Activated naive CD4-positive, alpha-beta T cell (primary cell): ENCODE measurements at regions not wholly inside any gene's neighbourhood (a gene's known extent, or its start where the extent isn't known, plus 50 kb on each side); places are given as distances from the start of the nearest gene placed in this dataset.

ENCODE experiments used
- DNase-seq, 4 experiments: peaks; one replicate each; lab custom pipeline; 2025; lab: John Stamatoyannopoulos, UW

DNA sequence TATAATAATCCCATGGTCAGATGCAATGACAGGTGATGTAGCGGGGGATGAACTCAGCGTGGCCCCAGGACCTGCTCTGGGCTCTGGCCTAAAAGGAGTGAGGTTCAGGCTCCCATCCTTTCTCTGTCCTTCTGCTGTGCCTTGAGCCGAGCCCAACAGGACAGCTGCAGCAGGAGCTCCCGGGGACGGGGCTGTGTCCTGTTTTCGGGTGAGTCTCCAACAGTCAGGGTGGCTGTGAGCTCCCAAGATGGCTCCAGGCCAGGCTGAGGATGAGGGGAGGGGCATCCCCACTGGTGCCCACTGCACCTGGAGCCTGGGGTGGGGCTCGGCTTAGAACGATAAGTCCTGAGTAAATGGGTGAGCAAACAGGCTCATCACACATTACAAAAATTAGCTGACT lies 1385.0 kb downstream of the BRD1 start:
- DNase-seq = no peak

DNA sequence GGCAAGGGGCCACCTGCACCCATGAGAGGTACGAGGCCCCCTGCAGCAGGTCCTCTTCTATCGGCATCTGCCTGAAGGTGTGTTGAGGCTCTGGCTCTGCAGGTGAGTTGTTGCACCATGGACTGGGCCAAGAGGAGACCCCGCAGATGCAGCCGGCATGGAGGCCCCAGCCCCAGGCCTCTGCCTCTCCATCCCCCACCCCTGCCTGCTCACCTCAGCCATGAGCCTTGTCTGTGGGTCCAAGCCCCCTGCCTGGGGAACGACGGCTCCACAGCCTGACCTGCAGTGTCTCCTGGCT lies 1386.2 kb downstream of the BRD1 start:
- DNase-seq = no peak

DNA sequence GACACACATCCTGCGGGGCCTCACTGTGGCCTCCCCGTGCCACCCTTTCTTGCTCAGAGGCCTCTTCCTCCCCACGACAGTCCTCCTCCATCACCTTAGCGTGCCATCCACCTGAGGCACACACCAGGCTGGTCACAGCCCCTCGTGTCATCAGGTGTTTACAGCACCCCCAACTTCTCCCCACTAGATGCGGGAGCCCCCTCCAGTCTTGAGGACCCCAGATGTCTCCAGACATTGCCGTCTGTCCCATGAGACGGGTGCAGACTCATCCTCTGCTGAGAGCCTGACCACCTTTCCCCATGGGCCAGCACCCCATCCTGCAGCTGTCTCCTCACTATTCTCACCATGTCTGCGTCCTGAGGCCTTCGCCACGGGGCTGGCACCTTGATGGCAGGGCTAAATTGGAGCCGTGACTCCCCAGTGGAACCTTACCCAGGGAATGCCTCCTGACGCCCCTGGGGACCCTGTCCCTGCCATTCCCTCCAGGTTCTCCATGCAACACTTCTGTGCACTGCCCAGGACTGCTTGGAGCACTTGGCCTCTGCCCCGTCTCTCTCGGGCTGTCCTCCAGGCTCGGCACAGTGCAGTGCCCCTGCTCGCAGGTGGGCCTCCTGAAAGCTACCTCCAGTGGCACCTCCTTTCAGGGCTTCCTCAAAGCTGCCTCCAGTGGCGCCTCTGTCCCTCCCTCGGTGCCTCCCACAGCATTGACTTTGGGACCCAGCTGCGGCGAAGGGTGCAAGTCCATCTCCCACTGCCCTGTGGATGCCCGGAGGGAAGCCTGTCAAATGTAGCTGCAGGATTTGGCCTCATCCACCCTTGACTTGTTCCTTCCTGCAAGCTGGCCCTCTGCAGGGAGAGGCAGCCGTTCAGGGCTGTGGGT lies 1386.8 kb downstream of the BRD1 start:
- no peak for DNase-seq

DNA sequence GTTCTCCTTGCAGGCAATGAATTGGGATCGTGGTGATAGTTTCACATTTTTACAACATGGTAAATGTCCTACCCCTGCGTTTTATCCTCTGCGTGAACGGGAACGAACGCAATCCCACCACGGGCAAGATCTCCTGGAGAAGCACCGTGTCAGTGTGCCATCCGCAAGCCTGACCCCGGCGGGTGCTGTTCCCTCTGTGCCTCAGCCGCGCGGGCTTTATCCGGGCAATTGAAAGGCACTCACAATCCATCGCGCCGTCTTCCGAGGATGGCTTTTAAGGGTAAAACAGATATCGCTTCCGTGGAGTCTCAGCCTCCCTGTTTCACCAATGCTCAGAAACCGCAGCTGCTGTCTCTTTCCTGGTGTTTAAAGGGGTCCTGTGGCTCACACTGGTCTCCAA lies 1387.5 kb downstream of the BRD1 start:
- DNase-seq = no peak

DNA sequence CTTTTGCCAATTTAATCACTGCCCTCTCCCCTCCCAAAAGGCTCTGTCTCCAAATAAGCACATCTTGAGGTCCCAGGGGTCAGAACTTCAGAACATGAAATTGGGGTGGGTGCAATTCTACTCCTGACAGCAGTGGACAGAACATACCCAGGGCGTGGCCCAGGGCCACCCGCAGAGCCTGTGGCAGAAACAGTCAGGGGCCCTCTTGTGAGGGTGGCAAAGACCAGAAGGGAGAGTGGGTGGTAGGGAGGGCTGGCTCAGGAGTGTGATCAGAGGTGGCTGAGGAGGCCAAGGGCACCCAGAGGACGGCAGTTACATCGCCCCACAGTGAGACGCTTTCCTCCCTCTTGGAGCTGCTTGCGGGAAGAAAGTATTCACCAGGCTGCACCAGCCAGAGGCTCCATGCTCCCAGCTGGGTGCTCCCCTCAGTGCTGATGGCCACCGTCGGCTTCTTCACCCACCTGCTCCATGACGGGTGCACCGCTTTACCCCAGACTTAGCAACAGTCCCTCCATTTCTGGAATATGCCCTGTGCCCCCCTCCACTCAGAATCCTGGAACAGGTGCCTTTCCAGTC lies 1388.0 kb downstream of the BRD1 start:
- no peak for DNase-seq

DNA sequence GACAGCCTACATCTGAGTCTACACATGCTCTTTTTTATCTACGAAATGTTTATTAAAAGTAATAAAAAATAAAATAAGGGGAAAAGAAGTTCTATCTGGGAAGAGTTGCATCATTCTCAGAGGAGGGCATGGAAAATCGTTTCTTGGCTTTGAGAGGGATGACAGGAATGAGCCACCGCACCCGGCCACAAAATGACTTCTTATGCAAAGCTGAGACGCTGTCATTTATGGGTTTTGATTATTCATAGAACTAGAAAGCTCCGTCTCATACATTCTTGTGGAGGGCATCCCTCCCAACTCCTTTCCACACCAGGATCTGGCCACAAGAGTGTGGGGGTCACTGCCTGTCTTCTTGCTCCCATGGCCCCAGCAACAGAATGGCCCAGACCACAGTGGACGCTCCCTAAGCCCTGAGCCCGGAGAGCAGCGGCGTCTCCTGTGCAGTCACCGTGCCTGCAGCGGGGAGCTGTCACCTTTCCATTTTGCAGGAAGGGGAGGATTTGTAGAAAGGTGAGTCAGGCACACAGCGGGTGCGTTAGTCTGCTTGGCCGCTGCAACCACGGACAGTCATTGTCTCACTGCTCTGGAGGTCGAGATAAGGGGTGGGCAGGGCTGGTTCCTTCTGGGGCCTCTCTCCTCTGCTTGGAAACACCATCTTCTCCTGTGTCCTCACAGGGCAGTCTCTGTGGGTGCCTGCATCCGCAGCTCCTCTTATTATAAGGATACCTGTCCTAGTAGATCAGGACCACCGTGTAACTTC lies 1388.7 kb downstream of the BRD1 start:
- DNase-seq = no peak

DNA sequence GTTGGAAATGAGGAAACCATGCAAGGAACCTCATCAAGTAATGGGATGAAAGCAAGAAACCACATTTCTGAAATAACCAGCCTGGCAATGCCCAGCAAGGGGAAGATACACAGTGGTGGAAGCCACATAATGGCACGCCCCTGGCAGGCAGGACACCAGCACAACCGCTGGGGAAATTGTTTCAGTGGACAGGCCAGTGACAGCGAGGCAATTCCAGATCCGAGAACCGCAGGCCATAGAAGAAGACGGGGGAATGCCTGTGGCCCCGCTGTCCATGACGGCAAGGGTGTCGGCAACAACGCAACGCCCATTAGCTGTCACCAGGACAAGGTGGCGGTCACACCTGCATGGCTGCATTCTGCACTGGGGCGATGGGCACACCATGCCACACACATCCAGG lies 1389.6 kb downstream of the BRD1 start:
- DNase-seq = no peak

DNA sequence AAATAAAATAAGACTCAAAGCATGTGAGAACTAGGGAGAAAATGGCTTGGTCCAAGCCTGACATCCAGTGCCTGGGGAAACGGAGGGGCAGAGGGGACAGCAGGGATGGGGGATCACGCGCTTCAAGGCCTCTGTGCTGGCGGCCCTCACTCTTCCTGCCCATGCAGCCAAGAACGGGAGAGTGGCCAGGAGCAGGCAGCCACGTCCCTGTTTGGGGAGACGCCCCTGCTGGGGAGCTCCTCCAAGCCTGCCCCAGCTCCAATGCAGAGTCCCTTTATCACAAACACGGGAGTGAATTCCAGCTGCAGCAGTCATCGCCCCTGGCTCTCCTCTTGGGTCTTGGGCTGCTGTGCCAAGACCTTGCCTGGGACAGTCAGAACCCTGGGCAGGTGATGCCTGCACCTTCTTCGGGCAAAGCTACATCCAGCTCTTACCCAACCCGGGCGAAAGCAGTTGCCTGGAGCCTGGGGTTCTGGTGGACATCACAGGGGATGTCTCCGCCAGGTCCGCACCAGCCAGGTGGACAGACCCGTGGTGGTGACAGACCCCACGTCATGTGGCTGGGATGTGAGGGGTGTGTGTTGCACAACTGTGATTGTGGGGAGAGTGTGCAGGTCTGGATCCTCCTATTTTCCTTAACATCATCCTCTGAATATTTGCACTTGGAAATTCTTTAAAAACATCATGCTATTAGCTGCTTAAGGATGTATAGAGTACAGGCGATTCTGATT lies 1391.3 kb downstream of the BRD1 start:
- DNase-seq = no peak

DNA sequence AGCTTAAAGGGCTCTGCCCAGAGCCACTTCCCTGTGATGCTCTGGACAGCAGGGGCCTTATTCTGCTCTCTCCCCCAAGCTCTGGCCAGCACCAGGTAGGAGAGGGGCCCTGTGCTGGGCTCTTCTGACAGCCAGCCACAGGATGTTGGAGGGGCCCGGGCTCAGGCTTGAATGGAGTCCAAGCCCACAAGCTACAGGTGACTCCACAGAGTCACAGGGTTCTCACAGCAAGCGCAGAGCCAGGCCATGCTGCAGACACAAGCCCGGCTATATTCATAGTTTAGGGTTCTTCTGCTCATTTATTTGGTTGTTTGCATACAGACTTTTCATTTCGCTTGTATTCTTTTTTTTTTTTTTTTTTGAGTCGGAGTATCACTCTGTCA lies 1392.8 kb downstream of the BRD1 start:
- DNase-seq = no peak

DNA sequence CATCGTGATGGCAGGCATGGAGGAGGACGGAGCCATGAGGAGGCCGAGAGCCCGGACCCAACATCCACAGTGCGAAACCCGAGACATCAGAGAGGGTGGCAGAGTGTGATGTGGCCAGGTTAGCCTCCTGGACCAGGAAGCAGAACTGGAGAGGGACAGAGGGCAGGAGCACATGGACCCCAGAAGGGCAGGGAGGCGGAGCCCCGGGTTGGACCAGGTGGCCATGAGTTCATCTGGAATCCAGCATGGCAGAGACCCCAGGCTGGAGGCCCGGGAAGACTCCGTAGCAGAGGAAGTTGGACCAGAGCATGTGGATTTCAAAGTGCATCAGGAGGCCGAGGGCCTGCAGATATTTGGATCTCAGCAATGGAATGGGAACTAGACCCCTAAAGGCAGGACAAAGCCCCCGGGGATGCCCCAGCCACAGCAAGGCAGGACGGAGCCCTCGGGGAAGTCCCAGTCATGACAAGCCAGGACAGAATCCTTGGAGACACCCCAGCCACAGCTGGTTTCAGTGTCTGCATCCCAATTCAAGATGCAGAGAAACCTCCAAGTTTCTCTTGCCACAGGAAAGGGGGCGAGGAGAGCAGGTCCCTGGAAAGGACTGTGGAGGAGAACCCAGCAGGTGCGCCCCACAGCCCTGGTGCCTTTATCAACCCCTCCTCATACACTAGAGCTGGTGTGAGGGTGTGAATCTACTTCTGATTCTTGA lies 1393.4 kb downstream of the BRD1 start:
- DNase-seq = no peak

DNA sequence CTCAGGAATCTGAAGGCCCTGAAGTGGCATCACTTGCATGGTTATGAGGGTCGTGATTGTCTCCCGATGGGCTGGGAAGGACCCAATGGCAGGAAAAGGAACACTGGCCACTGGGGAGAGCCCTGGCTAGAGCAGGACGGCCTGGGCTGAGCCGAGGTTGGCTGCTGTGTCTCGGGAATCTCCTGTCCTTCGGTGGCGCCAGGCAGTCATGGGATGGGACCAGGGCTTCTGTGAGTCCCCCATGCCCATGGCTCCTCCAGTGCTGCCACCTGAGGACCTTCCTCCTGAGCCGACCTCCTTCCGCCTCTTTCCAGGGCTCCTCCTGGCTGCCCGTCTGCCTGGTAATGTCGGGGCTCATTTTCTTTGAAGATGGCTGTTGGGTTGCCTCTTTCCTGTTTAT lies 1394.0 kb downstream of the BRD1 start:
- DNase-seq = no peak

DNA sequence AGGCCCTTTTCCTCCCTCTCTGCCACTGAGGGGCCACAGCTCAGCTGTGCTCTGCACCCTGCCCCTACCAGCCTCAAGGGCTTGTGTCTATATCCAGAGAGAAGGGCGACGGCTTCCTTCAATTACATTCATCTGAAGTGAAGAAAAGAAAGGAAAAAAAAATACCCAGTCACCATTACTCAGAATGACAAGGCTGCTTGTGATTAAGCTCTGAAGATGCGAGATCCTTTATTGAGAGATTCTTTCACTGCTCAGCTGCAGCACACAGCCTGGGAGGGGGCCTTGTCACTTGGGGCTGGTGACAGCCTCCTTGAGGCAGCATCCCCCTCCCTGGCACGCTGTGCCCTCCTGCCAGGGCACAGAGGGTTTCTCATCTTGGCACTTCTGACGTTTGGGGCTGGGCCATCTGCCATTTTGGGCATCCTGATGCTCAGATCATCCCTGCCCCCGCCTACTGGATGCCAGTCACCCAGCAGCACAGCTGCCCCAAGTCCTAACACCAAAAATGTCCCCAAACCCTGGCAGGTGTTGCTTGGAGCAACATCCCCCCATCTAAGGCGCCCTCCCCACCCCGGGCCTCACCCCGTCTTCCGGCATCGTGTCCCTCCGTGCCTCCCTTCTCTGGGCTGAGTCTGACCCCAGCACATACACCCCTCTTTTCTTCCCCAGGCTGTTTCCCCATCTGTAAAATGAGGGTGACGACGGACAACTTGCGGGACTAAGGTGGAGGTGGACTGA lies 1394.7 kb downstream of the BRD1 start:
- no peak for DNase-seq

DNA sequence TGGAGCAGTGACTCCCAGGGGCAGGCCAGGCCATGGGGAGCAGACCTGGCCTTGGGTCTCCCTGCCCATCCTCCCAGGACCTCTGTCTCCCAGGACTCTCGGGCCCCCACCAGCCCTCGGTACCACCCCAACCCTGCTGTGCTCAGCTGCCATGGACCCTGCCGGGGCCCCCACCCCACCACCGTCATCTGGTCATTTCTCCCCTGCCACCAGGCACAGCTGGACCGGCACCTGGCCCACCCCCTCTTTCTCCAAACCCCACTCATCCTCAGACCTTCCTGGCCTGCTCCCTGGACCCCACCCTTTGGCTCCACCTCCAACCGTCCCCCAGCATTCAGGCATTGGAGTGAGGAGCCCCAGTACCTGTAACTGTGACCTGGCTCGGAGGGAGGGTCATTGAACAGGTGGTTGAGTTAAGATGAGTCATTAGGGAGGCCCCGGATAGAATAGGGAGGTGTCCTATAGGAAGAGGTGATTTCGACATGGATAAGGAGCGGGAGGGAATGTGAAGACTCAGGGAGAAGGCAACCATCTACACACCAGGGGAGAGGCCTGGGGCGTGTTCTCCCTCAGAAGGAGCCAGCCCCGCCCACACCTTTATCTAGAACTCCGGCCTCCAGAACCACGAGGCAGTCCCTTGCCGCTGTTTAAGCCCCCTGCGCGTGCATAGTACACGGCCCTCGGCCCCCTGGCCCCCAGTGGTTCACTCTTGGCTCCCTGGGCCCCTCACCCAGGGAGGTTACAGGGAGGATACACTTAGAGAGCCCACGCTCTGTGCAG lies 1395.9 kb downstream of the BRD1 start:
- no peak for DNase-seq

DNA sequence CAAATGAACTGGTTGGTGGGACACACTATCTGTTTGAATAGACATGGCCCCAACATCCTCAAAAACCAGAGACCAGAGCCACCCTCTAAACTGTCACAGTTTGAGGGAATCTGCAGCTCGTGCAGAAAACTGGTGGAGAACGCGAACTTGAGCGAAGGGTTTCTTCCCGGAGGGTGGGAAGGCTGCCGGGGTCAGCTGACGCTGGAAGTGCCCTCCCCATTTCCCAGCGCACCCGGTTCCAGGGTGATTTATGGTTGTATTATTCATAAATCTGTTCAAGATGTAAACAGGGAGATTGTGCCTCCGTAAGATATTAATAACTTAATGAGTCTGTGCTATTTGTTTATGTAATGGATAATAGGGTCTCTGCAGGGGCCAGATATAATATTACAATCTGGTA lies 1396.7 kb downstream of the BRD1 start:
- no peak for DNase-seq

DNA sequence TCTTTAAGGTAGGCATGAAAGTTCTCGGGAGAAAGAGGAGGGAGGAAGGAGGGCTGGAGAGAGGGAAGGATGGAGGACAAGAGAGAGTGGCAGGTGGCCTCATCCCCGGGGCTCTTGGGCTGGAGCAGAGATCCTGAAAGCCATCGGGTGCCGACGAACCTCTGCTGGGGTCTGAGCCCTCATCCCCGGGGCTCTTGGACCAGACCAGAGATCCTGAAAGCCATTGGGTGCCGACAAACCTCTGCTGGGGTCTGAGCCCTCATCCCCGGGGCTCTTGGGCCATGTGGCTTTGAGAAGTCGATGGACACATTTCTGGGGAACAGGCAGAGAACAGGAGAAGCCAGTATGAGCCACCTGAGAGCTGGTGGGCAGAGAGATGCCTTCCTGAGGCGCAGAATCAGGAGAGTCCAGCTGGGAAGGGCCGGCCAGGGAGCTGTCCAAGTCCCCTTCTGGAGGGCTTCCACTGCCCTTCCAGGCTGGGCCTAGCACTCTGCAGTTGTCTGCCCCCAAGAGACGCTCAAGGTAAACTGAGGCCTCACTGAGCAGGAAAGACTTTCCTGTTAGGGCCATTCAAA lies 1398.1 kb downstream of the BRD1 start:
- no peak for DNase-seq

DNA sequence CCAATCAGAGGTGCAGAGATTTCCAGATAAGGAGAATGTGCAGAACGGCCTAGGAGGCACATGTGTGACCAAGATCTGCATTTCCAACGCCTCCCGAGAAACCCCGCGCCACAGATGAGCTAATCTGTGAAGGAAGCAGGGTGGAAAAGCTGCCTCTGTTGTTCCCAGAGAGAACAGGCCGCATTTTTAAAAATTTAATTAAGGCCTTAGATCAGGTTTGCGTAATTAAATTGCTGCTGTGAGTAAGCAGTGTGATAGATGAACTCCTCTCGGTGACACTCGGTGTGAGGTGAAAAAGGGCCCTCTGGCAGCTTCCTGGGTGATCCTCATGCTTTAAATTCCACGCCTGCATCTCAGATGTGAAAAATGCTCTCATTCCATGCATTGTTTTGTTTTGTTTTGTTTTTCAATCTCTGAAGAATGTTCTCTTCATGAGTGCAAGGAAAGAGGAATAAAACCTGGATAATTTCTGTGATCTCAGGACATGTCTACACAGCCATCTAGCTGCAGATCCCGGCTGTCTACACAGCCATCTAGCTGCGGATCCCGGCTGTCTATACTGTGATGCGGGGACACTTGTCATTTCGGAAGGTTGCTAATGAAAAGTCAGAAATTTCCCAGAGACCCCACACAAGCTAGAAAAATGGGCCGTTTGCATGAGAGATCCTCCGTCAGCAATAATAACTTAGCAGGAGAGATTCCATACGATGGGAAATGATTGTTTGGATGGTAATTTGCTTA lies 1398.9 kb downstream of the BRD1 start:
- DNase-seq = no peak

DNA sequence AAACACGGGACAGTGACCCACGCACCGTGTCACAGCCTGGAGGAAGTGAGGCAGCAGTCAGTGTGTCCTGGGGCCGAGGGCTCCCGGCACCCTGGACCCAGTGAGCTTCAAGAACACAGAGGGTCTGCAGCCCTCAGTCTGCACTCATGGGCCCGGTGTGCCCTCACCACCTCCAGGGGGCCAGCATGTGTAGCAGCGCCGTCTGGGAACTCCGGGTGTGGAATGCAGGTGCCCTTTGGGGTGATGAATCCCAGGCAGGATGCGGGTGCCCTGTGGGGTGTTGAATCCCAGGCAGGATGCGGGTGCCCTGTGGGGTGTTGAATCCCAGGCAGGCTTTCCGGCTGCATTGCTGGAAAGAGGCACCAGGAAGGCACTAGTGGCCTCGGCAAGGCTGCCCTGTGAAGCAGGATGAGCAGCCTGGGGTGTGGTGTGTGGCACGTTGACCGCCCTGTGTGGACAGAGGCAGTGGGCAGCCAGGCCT lies 1399.9 kb downstream of the BRD1 start:
- DNase-seq = no peak

DNA sequence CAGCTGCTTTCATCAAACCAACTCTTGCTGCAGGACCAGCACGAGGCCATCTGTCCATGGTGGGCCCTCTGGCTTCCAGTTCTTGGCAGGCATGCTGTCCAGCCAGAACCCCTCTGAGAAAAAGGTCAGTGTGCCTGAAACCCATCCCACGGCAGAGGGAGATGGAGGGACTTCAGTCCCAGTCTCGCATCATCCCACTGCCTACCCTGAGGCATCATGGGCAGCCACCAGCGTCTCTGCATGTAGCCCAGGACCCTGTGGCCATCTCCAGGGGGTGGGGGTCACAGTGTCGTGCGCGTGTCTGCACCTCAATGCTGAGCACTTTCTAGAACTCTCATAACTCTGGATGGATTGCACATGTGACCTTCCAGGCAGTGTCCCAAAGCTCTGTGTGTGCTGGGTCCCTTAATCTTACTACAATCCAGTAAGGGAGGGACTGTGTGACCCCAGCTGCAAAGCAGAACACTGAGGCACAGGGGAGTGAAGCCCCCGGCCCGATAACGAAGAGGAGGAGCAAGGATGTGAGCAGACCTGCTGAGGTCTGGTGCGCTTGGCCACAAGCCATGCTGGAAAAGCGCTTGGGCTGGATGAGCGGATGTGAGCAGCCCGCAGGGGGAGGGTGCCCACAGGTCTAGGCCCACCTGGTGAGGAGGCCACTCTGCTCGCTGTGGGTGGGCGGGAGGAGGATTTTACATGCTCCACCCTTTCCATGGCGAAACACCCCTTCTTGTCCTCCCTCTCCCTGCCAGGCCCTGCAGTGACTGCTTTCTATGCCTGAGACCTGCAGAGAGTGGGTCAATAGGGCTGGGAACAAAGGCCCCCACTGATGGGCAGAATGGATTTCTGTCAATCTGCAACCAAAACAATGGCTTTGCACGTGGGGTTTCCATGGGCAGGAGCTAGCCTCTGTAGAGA lies 1401.0 kb downstream of the BRD1 start:
- no peak for DNase-seq
